GM21529 (cell line): ENCODE measurements at regions not wholly inside any gene's neighbourhood (a gene's known extent, or its start where the extent isn't known, plus 50 kb on each side); places are given as distances from the start of the nearest gene placed in this dataset.
"Not testable (repeated sequence)": the region's sequence is repeated elsewhere in the genome, so short reads cannot be mapped to it uniquely, and the experiment has no call there.

Experiments used
- ATAC-seq: cut with Tn5 transposase; IDR thresholded peaks from one replicate; pipeline ENCODE4 v1.9.1; 2021; ENCODE audit not compliant: unreplicated experiment

GRCh38 chr15:21262851-21263425, 177.4 kb downstream of the POTEB3 start:
- ATAC-seq: no peak

DNA sequence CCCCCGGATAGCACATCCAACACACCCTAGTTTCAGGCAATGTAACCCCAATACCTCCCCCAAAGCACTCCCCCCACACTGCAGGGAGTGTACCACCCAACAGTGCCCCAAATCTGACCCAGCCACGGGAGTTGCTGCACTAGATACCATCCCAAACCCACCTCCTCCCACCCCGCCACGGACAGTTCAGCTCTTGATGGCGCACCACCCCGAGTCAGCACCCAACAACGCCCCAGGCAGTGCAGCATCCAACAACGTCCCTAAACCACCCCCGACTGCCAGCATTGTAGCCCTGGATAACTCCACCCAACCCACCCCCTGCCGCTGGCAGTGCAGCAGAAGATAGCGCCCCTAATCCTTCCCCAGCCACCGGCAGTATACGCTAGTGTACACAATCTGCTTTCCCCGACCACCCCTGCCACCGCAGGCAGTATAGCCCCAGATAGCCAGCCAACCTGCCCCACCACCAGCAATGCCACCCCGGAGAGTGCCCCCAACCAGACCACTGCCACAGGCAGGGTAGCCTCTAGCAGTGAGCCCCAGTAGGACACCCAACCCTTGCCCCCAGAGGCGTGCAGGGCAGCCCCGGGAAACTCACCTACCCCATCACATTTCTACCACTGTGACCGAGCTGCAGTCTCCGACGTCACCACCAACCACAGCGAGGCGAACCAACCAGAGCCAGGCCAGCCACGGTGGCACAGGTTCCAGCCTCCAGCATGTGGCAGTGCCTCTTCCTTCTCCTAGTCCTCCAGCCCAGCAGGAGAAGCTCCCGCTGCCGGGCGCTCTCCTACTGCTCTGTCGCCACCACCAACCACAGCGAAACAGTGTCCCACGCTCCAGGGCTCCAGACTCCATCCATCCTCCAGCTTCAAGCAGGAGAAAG, 178.1 kb downstream of the POTEB3 start:
- ATAC-seq: no peak

- ATAC-seq: no peak
Observed at GRCh38 chr15:21261396-21261964, 178.8 kb downstream of the POTEB3 start.

DNA sequence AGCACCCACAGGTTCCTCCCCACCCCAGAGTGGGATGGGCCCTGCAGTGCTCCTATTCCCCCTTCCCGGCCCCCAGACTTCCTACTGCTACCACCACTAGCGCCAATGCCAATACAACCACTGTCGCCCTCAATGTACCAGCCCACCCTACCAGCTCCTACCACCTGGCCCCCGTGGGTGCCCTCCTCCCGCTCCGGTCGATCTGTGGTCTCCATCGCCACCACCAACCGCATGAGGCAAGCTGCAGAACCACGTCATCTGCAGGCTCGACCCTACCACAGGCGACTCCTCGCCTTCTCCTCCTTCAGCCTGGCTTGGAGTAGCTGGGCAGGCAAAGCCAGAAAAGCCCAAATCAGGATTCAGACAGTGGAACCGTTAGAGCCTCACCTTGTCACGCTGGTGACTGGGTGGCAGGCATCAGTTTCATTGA, 179.3 kb downstream of the POTEB3 start:
- ATAC-seq: no peak

- ATAC-seq: not testable (repeated sequence)
Observed at GRCh38 chr15:21258635-21259034, 181.7 kb downstream of the POTEB3 start.

DNA sequence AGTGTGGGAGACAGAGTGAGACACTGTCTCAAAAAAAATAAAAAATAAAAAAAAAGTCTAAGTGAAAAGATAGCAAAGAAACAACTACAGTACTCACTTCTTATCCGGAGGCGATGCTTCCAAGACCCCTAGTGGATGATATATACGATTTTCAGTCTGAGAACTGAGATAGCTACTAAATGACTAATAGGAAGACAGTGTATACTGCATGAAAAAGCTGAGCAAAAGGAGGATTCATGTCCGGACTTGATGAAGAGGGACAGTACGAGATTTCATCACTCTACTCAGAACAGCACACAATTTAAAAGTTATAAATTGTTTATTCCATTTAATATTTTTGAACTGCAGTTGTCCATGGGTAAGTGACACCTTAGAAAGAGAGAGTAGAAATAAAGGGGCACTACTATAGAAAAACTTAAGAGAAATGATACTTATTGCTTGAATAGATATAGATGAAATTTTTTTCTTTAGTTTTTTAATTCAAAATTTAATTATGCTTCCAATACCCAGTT, 190.7 kb downstream of the POTEB3 start:
- not testable (repeated sequence) for ATAC-seq
